Tibial nerve (tissue), 3 donors: ENCODE measurements at regions not wholly inside any gene's neighbourhood (a gene's known extent, or its start where the extent isn't known, plus 50 kb on each side); places are given as distances from the start of the nearest gene placed in this dataset.

Source experiments
- POLR2A ChIP-seq, 2 donors: fragments of 450-650 bp; IDR thresholded peaks; one replicate each; pipeline ENCODE4 v1.6.1; 2017; ENCODE audit warnings: antibody characterized with exemption in 2 of 2, mild to moderate bottlenecking in 2 of 2, moderate library complexity in 2 of 2
- TF ChIP-seq, protein P1 (sequence below), 5 experiments: fragments of 200-600 bp in 3 of 5; fragments of 450-650 bp in 2 of 5; sonication (generic) in 3 of 5; IDR thresholded peaks; one replicate each; pipeline ENCODE4 v1.5.1; 2016 to 2019; ENCODE audit warnings: antibody characterized with exemption in 5 of 5, mild to moderate bottlenecking in 3 of 5, moderate library complexity in 2 of 5

DNA sequence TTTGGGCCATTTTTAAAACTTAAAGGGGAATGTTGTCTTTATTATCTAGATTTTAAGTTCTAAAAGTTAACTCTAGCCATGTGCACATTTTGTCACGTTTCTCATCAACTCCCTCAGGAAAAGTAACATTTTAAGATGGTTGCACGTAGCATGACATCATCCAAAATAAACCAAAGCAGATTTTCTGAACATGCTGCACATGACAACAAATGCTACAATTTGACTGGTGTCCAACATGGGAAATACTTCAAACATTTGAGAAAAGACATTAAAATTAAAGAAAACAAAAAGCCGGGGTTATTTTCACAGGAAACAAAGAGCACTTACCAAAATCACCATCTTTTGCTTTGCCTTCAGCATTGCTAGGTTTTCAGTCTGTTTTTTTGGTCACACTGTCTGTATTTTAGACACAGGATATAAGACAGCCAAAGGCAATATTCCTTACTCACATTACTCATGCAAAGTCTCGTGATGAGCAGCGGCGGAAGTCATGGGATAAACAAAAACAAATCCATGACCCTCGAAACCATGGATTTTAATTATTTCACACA lies 51.3 kb upstream of the RND3 start:
- TF ChIP-seq, protein P1, sequence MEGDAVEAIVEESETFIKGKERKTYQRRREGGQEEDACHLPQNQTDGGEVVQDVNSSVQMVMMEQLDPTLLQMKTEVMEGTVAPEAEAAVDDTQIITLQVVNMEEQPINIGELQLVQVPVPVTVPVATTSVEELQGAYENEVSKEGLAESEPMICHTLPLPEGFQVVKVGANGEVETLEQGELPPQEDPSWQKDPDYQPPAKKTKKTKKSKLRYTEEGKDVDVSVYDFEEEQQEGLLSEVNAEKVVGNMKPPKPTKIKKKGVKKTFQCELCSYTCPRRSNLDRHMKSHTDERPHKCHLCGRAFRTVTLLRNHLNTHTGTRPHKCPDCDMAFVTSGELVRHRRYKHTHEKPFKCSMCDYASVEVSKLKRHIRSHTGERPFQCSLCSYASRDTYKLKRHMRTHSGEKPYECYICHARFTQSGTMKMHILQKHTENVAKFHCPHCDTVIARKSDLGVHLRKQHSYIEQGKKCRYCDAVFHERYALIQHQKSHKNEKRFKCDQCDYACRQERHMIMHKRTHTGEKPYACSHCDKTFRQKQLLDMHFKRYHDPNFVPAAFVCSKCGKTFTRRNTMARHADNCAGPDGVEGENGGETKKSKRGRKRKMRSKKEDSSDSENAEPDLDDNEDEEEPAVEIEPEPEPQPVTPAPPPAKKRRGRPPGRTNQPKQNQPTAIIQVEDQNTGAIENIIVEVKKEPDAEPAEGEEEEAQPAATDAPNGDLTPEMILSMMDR (IDR thresholded peaks at IDR 0.05), result no peak
- TF ChIP-seq POLR2A (IDR thresholded peaks at IDR 0.05), result no peak
